Eye (tissue), 1 donor: ENCODE measurements at regions not wholly inside any gene's neighbourhood (a gene's known extent, or its start where the extent isn't known, plus 50 kb on each side); places are given as distances from the start of the nearest gene placed in this dataset.

ENCODE experiments used
- DNase-seq: peaks from one replicate; pipeline ENCODE4 v3.0.0-alpha.2; 2015

DNA sequence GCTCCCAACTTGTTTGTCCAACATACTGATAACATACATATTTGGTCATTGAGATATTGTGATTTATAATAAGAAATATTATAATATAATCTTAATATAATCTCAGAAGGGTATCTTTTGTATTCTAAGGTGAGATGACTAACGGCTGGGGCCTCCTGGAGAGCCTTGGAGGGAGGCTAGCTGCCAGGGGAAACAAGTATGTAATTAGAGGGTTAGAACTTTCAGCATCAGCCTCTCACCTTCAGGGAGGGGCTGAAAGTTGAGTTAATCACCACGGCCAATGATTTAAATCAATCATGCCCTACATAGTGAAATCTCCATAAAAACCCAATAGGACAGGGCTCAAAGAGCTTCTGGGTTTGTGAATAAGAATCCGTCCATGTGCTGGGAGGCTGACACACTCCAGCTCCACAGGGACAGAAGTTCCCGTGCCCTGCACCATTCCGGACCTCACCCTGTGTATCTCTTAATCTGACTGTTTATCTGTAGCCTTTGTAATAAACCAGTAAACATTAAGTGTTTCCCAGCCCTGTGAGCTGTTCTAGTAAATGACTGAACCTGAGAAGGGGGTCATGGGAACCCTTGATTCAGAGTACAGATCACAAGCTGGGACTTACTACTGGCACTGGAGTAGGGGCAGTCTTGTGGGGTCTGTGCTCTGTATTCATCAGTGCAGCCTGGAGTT, 86.3 kb upstream of the STEAP1B start:
- DNase-seq: no peak

- no peak for DNase-seq
Observed at GRCh38 chr7:22584179-22584578, 84.2 kb upstream of the STEAP1B start.

GRCh38 chr7:22582863-22583622, 83.1 kb upstream of the STEAP1B start:
- DNase-seq: peak; percentile 54

DNA sequence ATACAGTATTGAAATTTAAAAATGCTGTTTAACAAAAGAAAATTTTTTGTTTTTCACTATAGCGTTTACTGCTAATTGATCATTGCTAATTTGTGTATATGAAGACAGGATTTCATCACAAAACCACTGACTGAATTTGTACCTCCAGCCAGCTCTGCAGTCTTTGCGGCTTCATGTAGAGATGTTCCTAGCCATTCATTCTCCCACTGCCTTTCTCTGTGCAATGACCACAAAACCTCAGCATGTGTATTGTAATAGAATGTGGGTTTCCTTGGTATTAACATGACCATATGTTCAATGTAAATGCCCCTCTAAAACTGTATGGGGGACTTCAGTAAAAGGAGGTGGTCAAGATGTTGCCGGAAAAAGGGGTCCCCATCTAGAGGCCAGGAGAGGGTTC, 81.1 kb upstream of the STEAP1B start:
- no peak for DNase-seq

DNA sequence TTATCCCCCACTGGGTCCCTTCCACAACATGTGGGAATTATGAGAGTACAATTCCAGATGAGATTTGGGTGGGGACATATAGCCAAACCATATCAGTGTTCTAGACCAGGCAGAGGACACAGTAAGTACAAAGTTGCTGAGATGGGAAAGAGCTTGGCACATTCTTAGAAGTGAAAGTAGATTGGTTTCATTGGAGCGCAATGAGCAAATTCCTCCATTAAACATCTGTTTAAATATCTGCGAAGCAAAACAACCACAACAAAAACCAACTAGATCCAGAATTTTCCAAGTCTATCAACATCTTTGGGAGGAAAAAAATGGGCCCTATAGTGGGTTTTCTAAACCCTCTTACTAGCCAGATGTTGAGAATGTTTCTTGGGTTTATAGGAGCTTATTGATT, 80.0 kb upstream of the STEAP1B start:
- no peak for DNase-seq

DNA sequence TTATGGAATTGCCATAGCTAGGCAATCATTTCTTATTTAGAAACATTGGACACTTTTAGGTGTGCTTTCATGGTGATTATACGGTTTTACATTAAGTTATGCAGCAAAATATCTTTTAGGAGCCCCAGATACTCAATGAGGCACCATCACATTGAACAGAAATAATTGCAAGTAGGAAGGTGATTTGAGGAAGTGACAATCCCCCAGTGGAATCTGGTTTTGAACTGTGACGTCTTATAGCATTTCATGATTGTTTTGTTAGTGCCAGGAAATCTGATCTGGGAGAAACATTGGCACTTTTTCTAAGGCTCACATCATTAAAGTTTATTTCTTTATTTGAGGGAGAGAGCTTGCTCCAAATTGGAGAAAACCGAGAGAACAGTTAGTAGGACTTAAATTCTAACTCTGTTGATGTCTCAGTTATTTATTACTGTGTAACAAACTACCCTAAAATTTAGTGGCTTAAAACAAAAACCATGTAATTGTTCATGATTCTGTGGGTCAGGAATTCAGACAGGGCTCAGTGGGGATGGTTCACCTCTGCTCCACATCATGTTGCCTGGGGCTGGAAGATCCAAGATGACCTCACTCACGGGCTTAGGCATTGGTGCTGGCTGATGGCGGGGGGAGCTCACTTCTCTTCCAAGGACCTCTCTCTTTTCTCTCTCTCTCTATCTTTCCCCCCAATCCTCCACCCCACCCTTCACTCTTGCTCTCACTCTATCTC, 78.2 kb upstream of the STEAP1B start:
- DNase-seq: no peak

GRCh38 chr7:22577470-22578001, 77.5 kb upstream of the STEAP1B start:
- DNase-seq: peak; percentile 66

GRCh38 chr7:22576612-22577469, 76.9 kb upstream of the STEAP1B start:
- no peak for DNase-seq

DNA sequence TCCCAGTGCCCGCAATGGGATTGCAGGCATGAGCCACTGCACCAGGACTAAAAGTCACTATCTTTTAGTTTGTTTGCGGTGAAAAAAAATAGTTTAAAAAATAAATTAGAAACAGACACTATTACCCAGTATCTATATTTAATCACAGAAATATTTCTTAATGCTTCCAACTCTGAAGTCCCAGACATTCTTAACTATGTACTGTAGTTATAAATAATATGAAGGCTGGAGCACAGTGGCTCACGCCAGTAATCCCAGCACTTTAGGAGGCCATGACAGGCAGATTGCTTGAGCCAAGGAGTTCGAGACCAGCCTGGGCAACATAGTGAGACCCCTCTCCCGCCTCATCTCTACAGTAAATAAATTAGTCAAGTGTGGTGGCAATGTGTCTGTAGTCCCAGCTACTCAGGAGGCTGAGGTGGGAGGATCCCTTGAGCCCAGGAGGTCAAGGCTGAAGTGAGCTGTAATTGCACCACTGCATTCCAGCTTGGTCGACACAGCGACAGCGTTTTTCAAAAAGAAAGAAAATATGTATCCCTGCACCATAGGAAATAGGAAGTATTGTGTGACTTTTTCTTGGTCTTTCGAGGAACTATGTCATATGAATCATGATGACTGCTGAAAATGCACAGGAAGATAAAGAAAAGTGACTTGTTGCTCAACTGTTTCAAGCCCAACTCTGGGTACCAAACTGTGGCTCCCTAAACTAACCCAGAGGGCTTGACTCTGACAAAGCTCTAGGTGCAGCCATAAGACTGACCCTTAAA, 74.9 kb upstream of the STEAP1B start:
- no peak for DNase-seq

- peak; percentile 31 for DNase-seq
Observed at GRCh38 chr7:22572937-22573336, 72.9 kb upstream of the STEAP1B start.

- no peak for DNase-seq
Observed at GRCh38 chr7:22572292-22572691, 72.3 kb upstream of the STEAP1B start.

- no peak for DNase-seq
Observed at GRCh38 chr7:22571766-22572165, 71.8 kb upstream of the STEAP1B start.

- DNase-seq: no peak
Observed at GRCh38 chr7:22569586-22570321, 69.8 kb upstream of the STEAP1B start.

GRCh38 chr7:22566592-22566991, 66.6 kb upstream of the STEAP1B start:
- DNase-seq: no peak

DNA sequence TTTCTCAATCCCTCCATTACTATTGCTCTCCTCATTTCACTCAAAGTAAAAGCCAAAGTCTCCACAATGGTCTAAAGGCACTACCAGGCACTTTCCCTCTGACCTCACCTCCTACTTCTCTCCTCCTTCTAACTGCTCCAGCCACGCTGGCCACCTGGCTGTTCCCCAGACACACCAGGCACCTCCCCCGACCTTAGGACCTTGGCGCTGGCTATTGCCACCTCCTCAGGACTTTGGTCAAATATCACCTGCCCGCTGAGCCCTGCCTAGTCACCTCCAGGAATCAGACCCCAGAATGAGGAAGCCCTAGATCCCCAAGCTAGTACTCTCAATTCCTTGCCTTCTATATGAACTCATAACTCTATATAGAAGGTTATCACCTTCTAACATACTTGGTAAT, 66.2 kb upstream of the STEAP1B start:
- no peak for DNase-seq

GRCh38 chr7:22565315-22565811, 65.4 kb upstream of the STEAP1B start:
- DNase-seq: no peak

- peak; percentile 33 for DNase-seq
Observed at GRCh38 chr7:22564511-22565045, 64.6 kb upstream of the STEAP1B start.

DNA sequence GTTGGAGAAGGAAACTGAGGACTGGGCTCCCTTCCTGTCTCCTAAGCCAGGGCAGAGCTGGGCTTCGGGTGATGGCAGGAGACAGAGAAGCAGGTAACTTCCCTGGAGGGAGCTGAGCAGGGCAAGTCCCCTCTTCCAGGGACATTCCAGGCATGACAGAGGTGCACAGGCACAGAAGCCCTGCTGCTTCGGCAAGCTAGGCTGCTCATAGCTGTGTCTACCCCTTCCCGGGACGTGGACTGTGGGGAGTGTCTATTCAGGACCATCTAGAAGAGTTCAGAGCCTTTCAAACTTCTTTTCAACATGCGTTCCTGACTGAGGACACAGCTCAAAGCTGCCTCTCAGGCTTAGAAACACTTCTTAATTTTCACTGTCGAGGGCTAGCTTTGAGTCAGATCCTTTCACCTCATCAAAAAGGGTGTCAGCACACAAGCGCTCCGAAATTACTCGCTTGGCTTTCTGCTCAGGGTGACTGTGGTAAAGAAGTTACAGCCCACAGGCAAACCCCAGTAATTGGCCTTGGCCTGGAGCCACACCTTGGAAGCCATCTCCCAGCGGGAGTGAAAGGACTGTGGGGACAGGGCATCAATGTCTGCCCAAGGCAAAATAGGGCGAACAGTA, 63.7 kb upstream of the STEAP1B start:
- DNase-seq: no peak

DNA sequence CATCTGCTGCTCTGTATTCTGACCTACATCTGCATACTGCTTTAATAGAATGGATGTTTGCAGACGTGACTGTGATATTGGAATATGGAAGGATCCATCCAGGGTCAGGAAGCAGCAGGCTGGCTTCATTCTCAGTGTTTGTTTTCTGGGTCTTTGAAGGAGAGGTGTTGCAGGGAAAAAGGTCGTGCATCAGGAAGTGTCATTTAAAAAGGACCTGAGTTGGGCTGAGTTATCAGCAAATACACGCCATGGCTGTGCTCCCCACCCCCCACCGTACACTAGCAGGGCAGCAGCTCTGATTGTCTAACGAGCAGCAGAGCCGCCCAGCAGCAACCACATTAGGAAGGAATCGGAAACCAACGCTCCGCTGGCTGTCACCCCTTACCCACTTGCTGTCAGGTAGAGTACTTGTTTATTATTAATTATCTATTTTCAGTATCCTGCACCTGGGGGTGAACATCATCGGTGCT, 63.1 kb upstream of the STEAP1B start:
- peak; percentile 66 for DNase-seq
